ENCODE measurements at regions not wholly inside any gene's neighbourhood (a gene's known extent, or its start where the extent isn't known, plus 50 kb on each side); places are given as distances from the start of the nearest gene placed in this dataset.
A peak's percentile ranks its signal among the peaks of the same experiment; 100 is the strongest.
"Not testable (repeated sequence)": the region's sequence is repeated elsewhere in the genome, so short reads cannot be mapped to it uniquely, and the experiment has no call there.

DNA sequence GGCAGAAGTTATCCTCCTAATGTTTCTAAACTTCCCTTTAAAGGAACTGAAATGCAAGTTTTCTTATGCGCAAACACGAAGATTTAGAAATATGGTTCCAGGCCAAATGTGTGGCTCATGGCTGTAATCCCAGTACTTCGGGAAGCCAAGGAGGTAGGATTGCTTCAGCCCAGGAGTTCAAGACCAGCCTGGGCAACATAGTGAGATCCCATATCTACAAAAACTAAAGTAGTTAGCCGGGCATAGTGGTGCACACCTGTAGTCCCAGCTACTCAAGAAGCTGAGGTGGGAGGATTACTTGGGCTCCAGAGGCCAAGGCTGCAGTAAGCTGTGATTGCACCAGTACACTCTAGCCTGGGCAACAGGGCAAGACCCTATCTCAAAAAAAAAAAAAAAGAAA, 95.8 kb upstream of the SCAF8 start:
- DNase-seq, result no peak

DNA sequence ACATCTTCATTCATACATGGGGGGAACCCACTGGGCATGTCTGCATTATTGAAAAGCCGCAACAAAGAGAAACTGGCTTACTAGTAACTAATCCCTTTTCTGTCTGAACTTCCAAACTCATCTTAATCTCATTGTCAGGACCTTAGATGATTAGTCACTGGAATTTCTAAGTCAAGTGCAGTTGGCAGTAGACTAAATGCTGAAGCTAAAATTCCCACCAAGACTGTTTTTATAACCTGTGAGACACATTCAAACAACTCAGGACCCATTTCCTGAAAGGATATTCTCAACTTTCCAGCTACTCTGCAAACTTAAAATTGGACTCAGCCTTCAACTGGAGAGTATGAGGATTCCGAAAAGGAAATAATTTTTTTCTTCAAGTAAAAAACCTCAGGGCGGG, 94.8 kb upstream of the SCAF8 start:
- DNase-seq, result no peak

DNA sequence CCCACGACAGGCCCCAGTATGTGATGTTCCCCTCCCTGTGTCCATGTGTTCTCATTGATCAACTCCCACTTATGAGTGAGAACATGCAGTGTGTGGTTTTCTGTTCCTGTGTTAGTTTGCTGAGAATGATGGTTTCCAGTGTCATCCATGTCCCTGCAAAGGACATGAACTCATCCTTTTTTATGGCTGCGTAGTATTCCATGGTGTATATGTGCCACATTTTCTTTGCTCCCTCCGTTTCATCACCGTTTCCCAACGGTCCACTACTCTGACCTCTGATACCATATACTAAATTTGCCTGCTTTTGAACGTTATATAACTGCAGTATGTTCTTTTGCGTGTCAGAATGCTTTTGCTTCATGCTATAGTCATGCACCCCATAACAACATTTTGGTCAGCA, 94.0 kb upstream of the SCAF8 start:
- DNase-seq, result not testable (repeated sequence)

DNA sequence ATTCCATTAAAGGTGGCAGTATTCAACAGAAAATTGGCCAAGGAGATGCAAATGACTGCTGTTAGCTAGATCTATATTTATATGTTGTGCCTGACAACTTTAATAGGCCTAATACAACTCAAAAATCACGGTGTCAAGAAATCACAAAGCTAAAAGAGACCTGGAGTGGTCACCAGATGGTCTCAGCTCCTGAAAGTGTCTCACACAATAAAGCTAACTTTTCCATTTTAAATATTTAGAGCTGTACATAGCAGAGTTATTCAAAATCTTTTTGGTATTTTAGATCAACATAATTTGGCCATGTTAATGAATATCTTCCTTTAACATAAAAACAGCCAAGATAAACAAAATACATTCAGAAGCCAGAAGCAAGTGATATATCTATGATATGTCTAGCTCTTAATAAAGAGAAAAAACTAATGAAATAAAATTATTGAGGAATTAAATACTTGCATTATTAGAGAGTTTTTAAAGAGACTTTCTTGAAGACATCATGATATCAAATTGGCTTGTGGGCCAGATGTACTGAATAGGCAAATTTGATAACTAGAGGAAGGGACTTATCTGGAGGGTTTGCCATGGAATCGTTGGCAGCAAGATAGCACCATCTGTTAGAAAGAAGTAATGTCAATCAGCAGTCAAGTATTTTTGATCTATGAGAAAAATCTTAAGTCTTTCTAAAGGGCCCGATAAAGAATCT, 84.9 kb upstream of the SCAF8 start:
- DNase-seq, result no peak

DNA sequence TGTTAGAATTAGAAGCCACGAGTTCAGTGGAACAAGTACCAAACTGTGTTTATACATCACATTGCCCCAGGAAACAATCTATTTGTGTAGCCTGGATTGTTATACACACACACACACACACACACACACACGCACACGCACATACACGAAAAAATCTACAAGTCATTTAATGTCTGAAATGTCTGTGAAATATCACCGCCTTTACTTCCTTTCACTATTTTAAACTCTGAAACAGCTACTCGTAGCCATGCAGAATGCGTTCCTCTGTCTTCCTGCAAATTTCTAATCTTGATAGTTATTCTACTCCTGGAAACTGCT, 84.4 kb upstream of the SCAF8 start:
- no peak for DNase-seq

DNA sequence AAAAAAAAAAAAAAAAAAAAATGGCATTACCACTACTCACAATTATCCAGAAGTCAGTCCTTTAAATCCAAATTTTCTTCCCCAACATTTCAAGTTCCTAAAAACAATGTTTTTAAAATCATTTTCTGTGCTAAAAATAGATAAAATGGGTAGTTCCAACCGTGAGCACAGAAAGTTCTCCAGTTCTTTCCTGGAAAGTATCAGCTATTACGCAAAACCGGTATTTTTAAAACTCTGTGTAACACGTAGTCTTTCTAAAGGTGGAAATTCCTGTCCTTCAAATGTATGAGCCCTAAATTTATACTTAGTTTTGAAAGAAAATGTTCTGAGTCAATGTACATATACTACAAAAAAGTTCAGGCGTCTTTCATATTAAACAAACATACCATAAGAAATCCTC, 83.5 kb upstream of the SCAF8 start:
- DNase-seq, result peak; percentile 66 to 95 (median 82)

DNA sequence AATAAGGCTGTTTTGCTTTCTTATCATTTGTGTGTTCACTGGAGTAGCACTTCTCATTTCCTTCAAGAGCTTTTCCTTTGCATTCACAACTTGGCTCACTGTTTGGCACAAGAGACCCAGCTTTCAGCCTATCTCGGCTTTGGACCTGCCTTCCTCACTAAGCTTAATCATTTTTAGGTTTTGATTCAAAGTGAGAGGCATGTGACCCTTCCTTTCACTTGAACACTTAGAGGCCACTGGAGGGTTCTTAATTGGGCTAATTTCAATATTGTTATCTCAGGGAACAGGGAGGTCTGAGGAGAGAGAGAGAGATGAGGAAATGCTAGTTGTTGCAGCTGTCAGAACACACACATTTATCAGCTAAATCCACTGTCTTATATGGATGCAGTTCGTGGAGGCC, 82.9 kb upstream of the SCAF8 start:
- no peak for DNase-seq

DNA sequence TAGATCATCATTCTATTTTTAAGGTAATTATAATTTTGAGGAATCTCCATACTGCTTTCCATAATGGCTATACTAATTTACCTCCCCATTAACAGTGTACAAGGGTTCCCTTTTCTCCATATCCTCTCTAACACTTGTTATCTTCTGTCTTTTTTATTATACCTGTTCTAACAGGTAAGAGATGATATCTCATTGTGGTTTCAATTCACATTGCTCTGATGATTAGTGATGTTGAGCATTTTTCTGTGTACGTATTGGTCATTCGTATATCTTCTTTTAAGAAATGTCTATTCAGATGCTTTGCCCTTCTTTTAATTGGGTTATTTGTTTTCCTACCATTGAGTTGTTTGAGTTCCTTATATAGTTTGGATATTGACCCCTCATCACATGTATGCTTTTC, 81.6 kb upstream of the SCAF8 start:
- DNase-seq, result no peak

DNA sequence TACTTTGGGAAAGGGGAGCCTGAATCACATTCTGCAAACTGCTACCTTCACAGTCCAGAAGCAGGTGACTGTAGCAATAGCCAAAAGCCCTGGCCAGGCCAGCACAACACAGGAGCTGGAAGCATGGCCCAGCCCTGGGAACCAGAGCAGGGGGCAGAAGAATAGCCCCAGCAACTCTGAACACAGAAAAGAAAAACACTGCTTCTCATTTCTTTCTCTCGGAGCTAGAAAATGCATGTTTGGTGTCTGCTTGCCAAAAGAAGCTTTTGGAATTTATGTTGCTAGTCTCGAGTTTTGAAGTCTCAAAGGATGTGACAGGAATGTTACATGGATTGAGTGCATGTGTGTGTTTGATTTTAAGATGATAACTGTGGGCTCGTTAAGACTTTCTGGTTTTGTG, 79.8 kb upstream of the SCAF8 start:
- DNase-seq, result peak in 1 of 3 donors; percentile 8

DNA sequence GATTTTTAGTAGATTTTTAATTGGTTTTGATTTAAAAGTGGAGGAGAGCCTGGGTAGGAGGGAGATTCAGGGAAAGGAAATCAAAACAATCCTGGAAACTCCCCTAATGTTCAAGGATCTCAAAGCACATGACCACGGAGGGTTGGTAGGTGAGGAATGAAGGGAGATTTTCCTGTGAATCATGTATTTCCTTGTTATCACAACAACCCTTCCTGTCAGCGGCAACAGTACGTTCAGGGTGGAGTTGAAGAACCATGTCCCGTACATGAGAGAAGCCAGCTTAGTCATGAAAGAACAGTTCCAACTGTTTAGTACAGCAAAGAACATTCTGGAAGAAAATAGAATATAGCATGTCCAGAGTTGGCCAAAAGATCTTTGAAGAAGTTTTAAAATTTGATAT, 79.4 kb upstream of the SCAF8 start:
- DNase-seq, result peak; percentile 68 to 88 (median 78)

DNA sequence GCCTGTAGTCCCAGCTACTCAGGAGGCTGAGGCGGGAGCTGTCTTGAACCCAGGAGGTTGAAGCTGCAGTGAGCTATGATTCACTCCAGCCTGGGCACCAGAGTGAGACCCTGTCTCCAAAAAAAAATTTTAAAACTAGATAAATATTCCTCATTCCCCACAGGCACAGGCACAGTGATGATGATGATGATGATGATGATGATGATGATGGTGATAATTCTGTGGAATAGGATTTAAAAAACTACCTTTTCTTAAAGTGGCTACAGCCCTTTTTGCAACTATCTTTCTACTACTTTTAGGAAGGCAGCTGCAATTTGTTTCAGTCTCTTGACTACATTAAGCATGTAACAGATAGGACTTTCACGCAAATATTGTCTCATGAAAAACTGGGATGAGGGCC, 76.6 kb upstream of the SCAF8 start:
- no peak for DNase-seq

DNA sequence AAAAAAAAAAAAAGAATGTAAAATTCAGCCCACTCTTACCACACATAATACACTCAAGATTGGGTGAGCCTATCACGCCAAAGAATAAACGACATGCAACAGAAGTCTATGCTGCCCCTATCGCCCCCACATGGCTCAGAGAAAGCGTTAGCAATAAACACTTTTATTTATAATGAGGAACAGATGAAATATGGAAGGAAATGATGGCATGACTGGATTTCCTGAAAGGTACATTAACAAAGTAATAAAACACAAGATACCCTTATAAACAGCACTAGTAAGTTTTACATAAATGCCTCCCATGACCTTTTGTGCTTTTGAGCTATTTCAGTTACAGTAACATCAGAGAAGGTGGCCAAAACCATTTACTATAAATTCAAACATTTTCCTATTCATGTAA, 71.4 kb upstream of the SCAF8 start:
- peak; percentile 6 to 33 (median 12) for DNase-seq

DNA sequence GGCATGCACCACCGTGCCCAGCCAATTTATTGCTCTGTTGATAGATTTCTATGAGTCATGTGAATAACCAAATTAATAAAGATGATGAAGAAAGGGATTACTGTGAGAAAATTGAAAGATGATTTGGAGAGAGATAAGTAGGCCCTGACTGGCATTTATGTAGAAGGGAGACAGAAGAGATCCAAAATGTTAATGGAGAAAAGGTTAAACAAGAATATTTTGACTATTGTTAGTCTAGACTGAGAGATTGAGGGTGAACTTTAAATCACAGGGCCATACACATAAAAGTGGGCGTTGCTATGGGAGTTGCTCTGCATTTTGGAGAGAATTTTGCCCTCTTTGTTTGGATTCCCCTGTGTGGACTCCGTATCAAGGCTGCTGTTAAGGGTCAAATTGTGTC, 68.9 kb upstream of the SCAF8 start:
- no peak for DNase-seq

DNA sequence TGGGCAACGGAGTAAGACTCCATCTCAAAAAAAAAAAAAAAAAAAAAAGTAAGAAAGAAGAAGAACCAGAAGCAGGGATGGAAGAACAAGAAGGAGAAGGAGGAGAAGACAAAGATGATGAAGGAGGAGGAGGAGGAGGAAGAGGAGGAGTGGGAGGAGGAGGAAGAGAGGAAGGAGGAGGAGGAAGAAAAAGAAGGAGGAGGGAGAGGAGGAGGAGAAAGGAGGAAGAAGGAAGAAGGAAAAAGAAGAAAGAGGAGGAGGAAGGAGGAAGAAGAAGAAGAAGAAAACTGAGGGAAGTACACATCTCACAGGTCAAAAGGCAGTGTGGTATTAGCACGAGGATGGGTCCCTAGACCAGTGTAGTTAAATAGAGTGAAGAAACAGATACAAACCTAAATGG, 65.1 kb upstream of the SCAF8 start:
- DNase-seq, result no peak

DNA sequence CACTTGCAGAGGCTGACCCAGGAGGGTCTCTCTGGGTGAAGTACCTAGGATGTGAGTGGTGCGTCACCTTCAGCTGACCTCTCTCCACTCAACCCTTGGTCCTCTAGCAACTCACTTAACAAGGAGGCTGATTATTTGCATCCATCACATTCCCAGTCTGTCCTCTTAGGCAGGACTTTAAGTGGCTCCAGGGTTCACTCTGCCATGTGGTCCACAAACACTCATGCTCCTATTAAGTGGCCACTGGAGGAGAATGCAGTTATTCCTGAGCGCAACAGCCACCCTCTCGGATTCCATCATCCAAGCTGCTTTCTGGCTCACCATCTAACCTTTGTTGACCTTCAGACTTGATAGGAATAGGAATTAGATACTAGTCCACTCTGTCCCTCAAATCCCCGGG, 61.1 kb upstream of the SCAF8 start:
- no peak for DNase-seq

DNA sequence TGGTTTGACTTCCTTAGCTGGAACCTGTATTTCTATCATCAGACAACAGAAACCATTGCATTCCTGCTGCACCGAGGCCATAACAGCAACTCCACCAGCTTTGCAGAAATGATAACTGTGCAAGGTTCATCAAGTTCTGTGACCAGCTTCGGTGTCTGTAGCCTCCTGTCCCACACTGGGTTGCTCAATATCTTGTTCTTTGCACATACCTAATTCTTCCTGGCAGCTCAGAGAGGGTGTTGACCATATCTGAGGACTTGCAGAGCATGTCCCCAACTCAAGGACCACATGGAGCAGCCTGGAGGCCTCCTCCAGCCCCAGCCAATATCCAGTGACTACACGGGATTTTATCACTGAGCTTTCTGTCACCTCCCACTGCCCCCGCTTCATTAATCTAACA, 59.3 kb upstream of the SCAF8 start:
- no peak for DNase-seq

DNA sequence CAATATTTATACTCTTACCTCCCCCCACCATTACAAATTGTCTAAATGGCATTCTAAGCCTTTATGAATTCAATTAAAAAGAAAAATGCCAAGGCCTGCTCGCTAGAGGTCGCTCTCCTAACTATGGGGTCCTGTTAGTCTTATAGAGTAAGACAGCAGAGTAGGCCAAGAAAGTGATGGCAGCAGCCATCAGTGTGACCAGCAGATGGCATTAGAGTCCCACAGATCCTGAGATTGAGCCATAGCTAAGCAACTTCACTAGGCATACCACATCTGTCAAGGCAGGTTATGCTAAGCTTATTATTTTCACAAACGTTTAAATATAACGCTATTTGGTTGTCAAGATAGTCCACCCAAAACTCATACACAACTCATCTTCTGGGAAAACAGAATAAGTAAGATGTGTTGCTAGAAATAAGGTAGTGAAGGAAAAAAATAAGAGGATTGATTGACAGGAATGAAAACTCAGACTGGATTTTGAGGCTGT, 57.6 kb upstream of the SCAF8 start:
- DNase-seq, result peak; percentile 92 to 97 (median 96)

DNA sequence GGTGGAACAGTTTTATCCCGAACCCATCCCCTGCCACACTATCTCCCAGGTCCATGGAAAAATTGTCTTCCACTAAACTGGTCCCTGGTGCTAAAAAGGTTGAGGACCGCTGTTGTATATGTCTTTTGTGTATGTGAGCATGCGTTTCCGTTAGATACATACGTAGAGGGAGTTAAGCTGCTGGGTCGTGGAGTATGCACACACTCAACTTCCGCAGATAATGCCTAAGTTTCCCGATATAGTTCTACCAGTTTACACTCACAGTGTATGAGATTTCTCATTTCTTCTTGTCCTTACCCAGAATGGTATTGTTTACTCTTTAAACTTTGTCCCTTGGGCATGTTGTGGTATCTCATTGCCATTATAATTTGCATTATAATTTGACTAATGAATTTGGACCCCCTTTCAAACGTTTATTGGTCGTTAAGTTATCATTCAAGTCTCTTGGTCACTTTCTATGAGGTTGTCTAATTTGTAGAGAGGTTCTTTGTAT, 50.5 kb upstream of the SCAF8 start:
- DNase-seq, result no peak

All from suppressor macrophage treated with lipopolysaccharide for 1 hour (primary cell).